Progenitor cell of endocrine pancreas (in vitro differentiated cells): ENCODE measurements at regions not wholly inside any gene's neighbourhood (a gene's known extent, or its start where the extent isn't known, plus 50 kb on each side); places are given as distances from the start of the nearest gene placed in this dataset.

Experiments used
- DNase-seq: peaks from one replicate; pipeline ENCODE4 v3.0.0; 2021; ENCODE audit warnings: low spot score; ENCODE audit not compliant: unreplicated experiment
- H3K27ac Mint-ChIP-seq: 2 replicates; pipeline ENCODE4 v1.8.0; 2021; ENCODE audit warnings: mild to moderate bottlenecking, moderate library complexity, mixed read lengths
- H3K27me3 Mint-ChIP-seq: 2 replicates; pipeline ENCODE4 v1.8.0; 2021; ENCODE audit warnings: mixed read lengths
- H3K36me3 Mint-ChIP-seq: 2 replicates; pipeline ENCODE4 v1.8.0; 2022; ENCODE audit warnings: mixed read lengths; ENCODE audit not compliant: insufficient read depth
- H3K4me1 Mint-ChIP-seq: 2 replicates; pipeline ENCODE4 v1.8.0; 2021; ENCODE audit warnings: low read depth, mixed read lengths
- H3K4me3 Mint-ChIP-seq: 2 replicates; pipeline ENCODE4 v1.8.0; 2021; ENCODE audit warnings: low read depth, mild to moderate bottlenecking, moderate library complexity, mixed read lengths
- H3K9me3 Mint-ChIP-seq: 2 replicates; pipeline ENCODE4 v1.8.0; 2021; ENCODE audit warnings: low read depth, mixed read lengths
- TF ChIP-seq, protein P1 (sequence below): fragments of 200-600 bp; sonication (generic); IDR thresholded peaks from one replicate; pipeline ENCODE4 v1.5.0; 2021; ENCODE audit warnings: antibody characterized with exemption, mild to moderate bottlenecking; ENCODE audit not compliant: unreplicated experiment

DNA sequence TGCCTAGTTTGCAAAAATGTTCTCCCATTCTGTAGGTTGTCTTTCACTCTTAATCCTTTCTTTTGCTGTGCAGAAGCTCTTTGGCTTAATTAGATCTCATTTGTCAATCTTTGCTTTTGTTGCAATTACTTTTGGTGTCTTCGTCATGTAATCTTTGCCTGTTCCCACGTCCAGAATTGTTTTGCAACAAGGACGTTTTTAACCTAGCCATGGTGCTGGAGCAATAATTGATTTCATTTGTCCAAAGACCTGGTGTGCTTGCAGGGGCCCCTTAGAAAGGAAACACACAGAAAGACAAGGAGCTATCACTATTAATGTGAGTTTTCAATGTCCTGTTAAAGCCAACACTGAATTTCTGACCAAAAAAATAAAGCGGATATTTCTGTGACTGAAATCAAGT, 89.1 kb upstream of the GALNT15 start:
- Mint-ChIP-seq H3K9me3 (peaks cover 22% of the 10 kb centered on the region), H3K36me3 (peaks cover 3% of the 10 kb centered on the region), H3K27me3 (peaks cover 3% of the 10 kb centered on the region), H3K4me3 (no peak overlapping the region), H3K4me1 (no peaks in the 10 kb centered on the region), H3K27ac (no peak overlapping the region)
- TF ChIP-seq, protein P1, sequence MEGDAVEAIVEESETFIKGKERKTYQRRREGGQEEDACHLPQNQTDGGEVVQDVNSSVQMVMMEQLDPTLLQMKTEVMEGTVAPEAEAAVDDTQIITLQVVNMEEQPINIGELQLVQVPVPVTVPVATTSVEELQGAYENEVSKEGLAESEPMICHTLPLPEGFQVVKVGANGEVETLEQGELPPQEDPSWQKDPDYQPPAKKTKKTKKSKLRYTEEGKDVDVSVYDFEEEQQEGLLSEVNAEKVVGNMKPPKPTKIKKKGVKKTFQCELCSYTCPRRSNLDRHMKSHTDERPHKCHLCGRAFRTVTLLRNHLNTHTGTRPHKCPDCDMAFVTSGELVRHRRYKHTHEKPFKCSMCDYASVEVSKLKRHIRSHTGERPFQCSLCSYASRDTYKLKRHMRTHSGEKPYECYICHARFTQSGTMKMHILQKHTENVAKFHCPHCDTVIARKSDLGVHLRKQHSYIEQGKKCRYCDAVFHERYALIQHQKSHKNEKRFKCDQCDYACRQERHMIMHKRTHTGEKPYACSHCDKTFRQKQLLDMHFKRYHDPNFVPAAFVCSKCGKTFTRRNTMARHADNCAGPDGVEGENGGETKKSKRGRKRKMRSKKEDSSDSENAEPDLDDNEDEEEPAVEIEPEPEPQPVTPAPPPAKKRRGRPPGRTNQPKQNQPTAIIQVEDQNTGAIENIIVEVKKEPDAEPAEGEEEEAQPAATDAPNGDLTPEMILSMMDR: no peak
- no peak for DNase-seq

DNA sequence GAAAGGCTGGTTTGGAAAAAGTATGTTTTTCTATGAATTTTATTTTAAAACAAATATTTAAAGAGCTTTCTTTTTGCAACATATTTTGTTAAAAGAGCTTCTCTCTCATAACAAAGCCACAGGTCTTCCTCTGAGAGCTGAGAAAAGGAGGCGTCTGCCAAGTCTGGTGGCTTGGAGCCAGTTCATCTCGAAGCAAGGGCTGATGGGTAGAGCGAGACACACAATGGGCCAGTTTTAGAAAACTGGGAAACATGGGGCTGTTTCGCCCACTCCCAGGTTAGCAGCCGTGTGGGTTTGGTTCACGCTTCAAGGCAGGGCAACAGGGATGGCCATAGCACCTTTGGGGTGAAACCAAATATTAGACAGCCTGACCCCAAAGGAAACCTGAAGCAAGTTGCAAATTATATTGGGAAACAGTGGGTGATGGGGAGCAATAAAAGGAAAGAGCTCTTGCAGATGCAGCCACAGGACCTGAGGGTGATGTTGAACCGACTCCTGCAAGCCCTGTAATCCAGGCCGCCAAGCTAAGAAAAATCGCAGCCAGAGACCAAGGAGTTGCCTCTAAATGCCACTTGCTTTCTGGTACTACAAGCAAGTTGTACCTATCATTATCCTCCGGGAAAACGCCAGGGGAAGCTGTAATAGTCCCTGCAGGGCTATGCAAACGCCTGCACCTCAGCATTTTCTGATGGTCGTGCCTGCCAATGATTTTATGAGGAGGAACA, 88.4 kb upstream of the GALNT15 start:
- Mint-ChIP-seq H3K4me1 (no peaks in the 10 kb centered on the region), H3K36me3 (peaks cover 1% of the 10 kb centered on the region), H3K4me3 (no peak overlapping the region), H3K27ac (no peak overlapping the region), H3K27me3 (peaks cover 3% of the 10 kb centered on the region), H3K9me3 (peaks cover 16% of the 10 kb centered on the region)
- no peak for DNase-seq
- TF ChIP-seq, protein P1: no peak

DNA sequence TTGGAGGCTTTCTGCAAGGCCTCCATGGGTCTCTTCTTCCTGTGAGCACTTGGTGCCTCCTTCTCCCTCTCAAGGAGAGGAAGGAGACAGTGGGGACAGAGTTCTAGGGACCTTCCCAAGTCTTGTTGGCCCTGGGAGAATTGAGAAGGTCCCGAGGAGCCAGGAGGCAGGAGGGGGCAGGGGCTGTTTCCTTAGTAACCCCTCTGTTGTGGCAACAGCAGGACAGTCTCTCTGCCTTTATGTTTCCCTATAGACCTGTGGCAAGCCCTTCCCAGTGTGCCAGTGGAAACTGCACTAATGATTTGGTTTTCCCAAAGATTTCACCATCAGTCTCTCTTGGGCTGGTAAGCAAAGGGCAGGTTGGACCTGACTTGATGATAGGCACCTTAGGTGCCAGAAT, 87.8 kb upstream of the GALNT15 start:
- H3K9me3 Mint-ChIP-seq: peaks cover 13% of the 10 kb centered on the region
- H3K27ac Mint-ChIP-seq: no peak overlapping the region
- H3K4me3 Mint-ChIP-seq: no peak overlapping the region
- peaks cover 3% of the 10 kb centered on the region for H3K27me3 Mint-ChIP-seq
- H3K36me3 Mint-ChIP-seq: peaks cover 1% of the 10 kb centered on the region
- TF ChIP-seq, protein P1: no peak
- no peak for DNase-seq
- no peaks in the 10 kb centered on the region for H3K4me1 Mint-ChIP-seq

DNA sequence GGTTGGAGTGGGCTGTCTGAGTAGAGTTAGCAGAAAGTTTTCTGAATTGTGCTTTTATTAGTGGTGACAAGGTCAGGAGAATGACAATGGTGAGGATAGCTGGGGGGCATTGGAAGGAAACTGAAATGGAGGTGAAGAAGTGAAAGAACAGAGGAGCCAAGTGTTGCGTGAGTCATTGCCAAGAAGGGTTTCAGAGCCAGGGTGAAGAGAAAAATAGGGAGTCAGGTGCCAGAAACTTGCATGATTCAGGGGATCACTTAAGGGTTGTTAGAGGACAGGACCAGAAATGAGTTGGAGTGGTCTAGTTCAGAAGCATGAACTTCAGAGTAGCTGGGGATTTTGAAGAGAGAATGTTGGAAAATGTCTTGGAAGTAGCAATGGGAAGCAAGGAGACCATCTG, 86.0 kb upstream of the GALNT15 start:
- Mint-ChIP-seq H3K9me3 (no peaks in the 10 kb centered on the region), H3K4me3 (no peak overlapping the region), H3K4me1 (no peaks in the 10 kb centered on the region), H3K27ac (no peak overlapping the region), H3K36me3 (no peaks in the 10 kb centered on the region), H3K27me3 (peaks cover 3% of the 10 kb centered on the region)
- TF ChIP-seq, protein P1: no peak
- no peak for DNase-seq

DNA sequence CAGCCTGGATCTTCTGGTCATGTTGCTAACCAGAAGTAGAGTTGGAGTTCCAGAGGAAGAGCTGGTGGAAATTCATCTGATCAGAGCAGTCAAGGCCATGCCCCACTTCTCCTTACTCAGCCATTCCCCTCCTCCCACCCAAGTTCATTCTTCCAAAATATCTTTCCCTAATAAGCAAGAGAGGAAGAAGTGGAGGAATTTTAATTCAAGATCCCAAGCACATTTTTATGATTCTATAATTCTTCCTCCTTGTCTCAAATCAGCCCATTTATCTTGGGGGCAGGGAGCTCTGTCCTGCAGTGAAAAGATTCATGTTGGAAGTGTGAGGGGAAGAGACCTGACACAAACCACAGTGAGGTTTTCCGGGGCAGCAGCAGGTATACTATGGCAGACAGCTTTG, 85.0 kb upstream of the GALNT15 start:
- H3K27me3 Mint-ChIP-seq: peaks cover 3% of the 10 kb centered on the region
- TF ChIP-seq, protein P1: no peak
- no peak overlapping the region for H3K27ac Mint-ChIP-seq
- no peaks in the 10 kb centered on the region for H3K36me3 Mint-ChIP-seq
- H3K9me3 Mint-ChIP-seq: no peaks in the 10 kb centered on the region
- H3K4me3 Mint-ChIP-seq: no peak overlapping the region
- H3K4me1 Mint-ChIP-seq: no peaks in the 10 kb centered on the region
- DNase-seq: no peak
